ENCODE measurements at regions not wholly inside any gene's neighbourhood (a gene's known extent, or its start where the extent isn't known, plus 50 kb on each side); places are given as distances from the start of the nearest gene placed in this dataset.
"Not testable (repeated sequence)": the region's sequence is repeated elsewhere in the genome, so short reads cannot be mapped to it uniquely, and the experiment has no call there.

GRCh38 chr10:53325066-53325465 is 552.5 kb upstream of the MBL2 start:
- no peak for DNase-seq

GRCh38 chr10:53315709-53316108 is 543.1 kb upstream of the MBL2 start:
- DNase-seq = peak; percentile 28

GRCh38 chr10:53314876-53315275 is 542.3 kb upstream of the MBL2 start:
- DNase-seq = peak; percentile 75

GRCh38 chr10:53298443-53298842 is 525.9 kb upstream of the MBL2 start:
- DNase-seq = no peak

GRCh38 chr10:53284615-53285182 is 512.1 kb upstream of the MBL2 start:
- no peak for DNase-seq

GRCh38 chr10:53276797-53277196 is 504.2 kb upstream of the MBL2 start:
- DNase-seq = peak; percentile 56

GRCh38 chr10:53269482-53269881 is 496.9 kb upstream of the MBL2 start:
- peak; percentile 37 for DNase-seq

- no peak for DNase-seq
Measured at GRCh38 chr10:53260213-53260612, 487.6 kb upstream of the MBL2 start.

GRCh38 chr10:53256623-53257022 is 484.0 kb upstream of the MBL2 start:
- DNase-seq = no peak

- no peak for DNase-seq
Measured at GRCh38 chr10:53255661-53256205, 483.1 kb upstream of the MBL2 start.

GRCh38 chr10:53253221-53253620 is 480.6 kb upstream of the MBL2 start:
- DNase-seq = no peak

GRCh38 chr10:53239873-53240272 is 467.3 kb upstream of the MBL2 start:
- DNase-seq = peak; percentile 75

- DNase-seq = no peak
Measured at GRCh38 chr10:53236941-53237340, 464.4 kb upstream of the MBL2 start.

- peak; percentile 33 for DNase-seq
Measured at GRCh38 chr10:53233749-53234148, 461.2 kb upstream of the MBL2 start.

- no peak for DNase-seq
Measured at GRCh38 chr10:53230651-53231050, 458.1 kb upstream of the MBL2 start.

GRCh38 chr10:53223851-53224250 is 451.3 kb upstream of the MBL2 start:
- peak; percentile 94 for DNase-seq

GRCh38 chr10:53222806-53223205 is 450.2 kb upstream of the MBL2 start:
- DNase-seq = no peak

- peak; percentile 59 for DNase-seq
Measured at GRCh38 chr10:53209944-53210611, 437.5 kb upstream of the MBL2 start.

GRCh38 chr10:53183733-53184132 is 411.1 kb upstream of the MBL2 start:
- DNase-seq = peak; percentile 1

- no peak for DNase-seq
Measured at GRCh38 chr10:53177468-53177867, 404.9 kb upstream of the MBL2 start.

GRCh38 chr10:53166325-53166724 is 393.7 kb upstream of the MBL2 start:
- no peak for DNase-seq

GRCh38 chr10:53162856-53163255 is 390.3 kb upstream of the MBL2 start:
- DNase-seq = no peak

- no peak for DNase-seq
Measured at GRCh38 chr10:53161231-53161630, 388.6 kb upstream of the MBL2 start.

- not testable (repeated sequence) for DNase-seq
Measured at GRCh38 chr10:53155674-53156073, 383.1 kb upstream of the MBL2 start.

- no peak for DNase-seq
Measured at GRCh38 chr10:53153831-53154230, 381.2 kb upstream of the MBL2 start.
